GM12878 (cell line): ENCODE measurements at regions not wholly inside any gene's neighbourhood (a gene's known extent, or its start where the extent isn't known, plus 50 kb on each side); places are given as distances from the start of the nearest gene placed in this dataset.

Source experiments
- ATAC-seq: fragments of 200-7000 bp; cut with Tn5 transposase; 3 replicates; pipeline ENCODE4 v1.9.1; 2020; ENCODE audit warnings: mild to moderate bottlenecking, moderate library complexity
- BruUV-seq: library from RNA; stranded (reverse); fragments of 400-500 nt; replicated peaks from 2 replicates; lab custom pipeline; 2021; lab: Mats Ljungman, UMichigan
- CTCF ChIA-PET: fragments of 300-600 bp; sonication (Branson Sonifier 250); formaldehyde crosslinking; extraction: SDS; loops from one replicate; lab custom pipeline; 2021; ENCODE audit warnings: inconsistent platforms; lab: Yijun Ruan, JAX
- POLR2A ChIA-PET: fragments of 350-600 bp; formaldehyde crosslinking; extraction: SDS; loops from one replicate; lab custom pipeline; 2021; ENCODE audit warnings: inconsistent platforms; lab: Charles Lee
- RAD21 ChIA-PET: fragments of 300-600 bp; sonication (Branson Sonifier 250); formaldehyde crosslinking; loops from one replicate; lab custom pipeline; 2023; ENCODE audit warnings: antibody characterized with exemption; ENCODE audit not compliant: unreplicated experiment; lab: Charles Lee
- SMC1A ChIA-PET: fragments of 300-600 bp; sonication (Branson Sonifier 250); formaldehyde crosslinking; loops from one replicate; lab custom pipeline; 2023; ENCODE audit not compliant: unreplicated experiment, uncharacterized antibody; lab: Charles Lee
- DNase-seq: peaks from one replicate; pipeline ENCODE4 v3.0.0-alpha.2; 2011; ENCODE audit warnings: low read depth, low spot score
- FAIRE-seq: peaks from 3 replicates; lab custom pipeline; 2011; peaks lifted over from hg19 to GRCh38; lab: Jason Lieb, UNC
- H2AFZ ChIP-seq: 2 replicates; pipeline ENCODE4 v1.6.0; 2011; ENCODE audit warnings: low read depth, low read length, control low read depth; ENCODE audit not compliant: control insufficient read depth
- H3K27ac ChIP-seq: 2 replicates; pipeline ENCODE4 v1.5.1; 2011; ENCODE audit warnings: control low read depth; ENCODE audit not compliant: control insufficient read depth, insufficient read depth
- H3K27me3 ChIP-seq, 2 experiments: replicated peaks in 1 of 2; 2 replicates each; pipeline versions ENCODE4 v1.6.0 to v1.6.1; 2011; ENCODE audit warnings: low read length in 1 of 2; ENCODE audit not compliant: control insufficient read depth in 2 of 2, insufficient read depth in 2 of 2
- H3K36me3 ChIP-seq, 2 experiments: 2 replicates each; pipeline ENCODE4 v1.5.1; 2011; ENCODE audit warnings: low read length in 1 of 2; ENCODE audit not compliant: control insufficient read depth in 2 of 2, insufficient read depth in 2 of 2
- H3K4me1 ChIP-seq: 2 replicates; pipeline ENCODE4 v1.6.1; 2011; ENCODE audit warnings: mild to moderate bottlenecking, low read length, moderate library complexity, mixed read lengths; ENCODE audit not compliant: control insufficient read depth, insufficient read depth
- H3K4me2 ChIP-seq: 2 replicates; pipeline ENCODE4 v1.6.0; 2011; ENCODE audit warnings: control low read depth; ENCODE audit not compliant: control insufficient read depth, insufficient read depth
- H3K4me3 ChIP-seq: fragments of 200-600 bp; sonication (generic); 2 replicates; pipeline ENCODE4 v1.5.1; 2016
- H3K79me2 ChIP-seq: 2 replicates; pipeline ENCODE4 v1.6.0; 2011; ENCODE audit warnings: low read length; ENCODE audit not compliant: control insufficient read depth, insufficient read depth
- H3K9ac ChIP-seq: 2 replicates; pipeline ENCODE4 v1.8.0; 2011; ENCODE audit warnings: low read length, control low read depth, mixed read lengths; ENCODE audit not compliant: control insufficient read depth, insufficient read depth
- H3K9me3 ChIP-seq: replicated peaks from 3 replicates; pipeline ENCODE4 v1.5.1; 2011; ENCODE audit warnings: mild to moderate bottlenecking, low read length; ENCODE audit not compliant: control insufficient read depth, insufficient read depth
- H4K20me1 ChIP-seq: 2 replicates; pipeline ENCODE4 v1.6.0; 2011; ENCODE audit not compliant: control insufficient read depth, insufficient read depth
- CREM ChIP-seq: IDR thresholded peaks from 2 replicates; pipeline ENCODE4 v1.6.1; 2014; ENCODE audit warnings: antibody characterized with exemption, low read depth
- IKZF1 ChIP-seq: fragments of 450-650 bp; conservative IDR thresholded peaks from 2 replicates; pipeline ENCODE4 v1.6.1; 2017; ENCODE audit warnings: antibody characterized with exemption, mild to moderate bottlenecking
- IKZF2 ChIP-seq, 2 experiments: fragments of 450-650 bp; IDR thresholded peaks; 2 replicates each; pipeline ENCODE4 v1.6.1; 2017; ENCODE audit warnings: mild to moderate bottlenecking in 2 of 2, moderate library complexity in 2 of 2
- JUNB ChIP-seq: IDR thresholded peaks from 2 replicates; pipeline ENCODE4 v1.6.1; 2016; ENCODE audit warnings: antibody characterized with exemption, mild to moderate bottlenecking
- KAT2A ChIP-seq: conservative IDR thresholded peaks from 2 replicates; pipeline ENCODE4 v1.6.1; 2011; ENCODE audit warnings: low read depth, low read length; ENCODE audit not compliant: control insufficient read depth
- SIX5 ChIP-seq: IDR thresholded peaks from 2 replicates; pipeline ENCODE4 v1.6.1; 2011; ENCODE audit warnings: mild to moderate bottlenecking, low read depth, low read length, moderate library complexity; ENCODE audit not compliant: severe bottlenecking
- USF1 ChIP-seq: IDR thresholded peaks from 2 replicates; pipeline ENCODE4 v1.6.1; 2011; ENCODE audit warnings: borderline replicate concordance, low read depth, mild to moderate bottlenecking, moderate library complexity, mixed read lengths, low read length; ENCODE audit not compliant: insufficient read depth; ENCODE audit errors: extremely low read length
- ZNF207 ChIP-seq: fragments of 450-650 bp; IDR thresholded peaks from 2 replicates; pipeline ENCODE4 v1.6.1; 2014; ENCODE audit warnings: antibody characterized with exemption, mild to moderate bottlenecking, borderline replicate concordance
- WGBS: methylation state at CpG from one replicate; pipeline ENCODE4 v1.1.6; 2016; ENCODE audit warnings: low lambda C conversion rate; ENCODE audit not compliant: insufficient replicate concordance, insufficient coverage; ENCODE audit errors: missing lambda C conversion rate; 5-methylcytosine and 5-hydroxymethylcytosine counted together
- in situ Hi-C: fragments of 300-500 bp; cut with MboI; formaldehyde crosslinking; loops from 9 replicates; pipeline ENCODE4 v1.14.3; 2018; ENCODE audit warnings: mixed read lengths
- intact Hi-C: fragments of 100-400 bp; cut with micrococcal nuclease; formaldehyde crosslinking; loops from one replicate; pipeline ENCODE4 v1.14.2; 2022; ENCODE audit not compliant: unreplicated experiment
- TF ChIP-seq, protein P1 (sequence below): fragments of 150-350 bp; IDR thresholded peaks from 2 replicates; pipeline ENCODE4 v1.6.1; 2014; ENCODE audit warnings: mild to moderate bottlenecking, low read depth, low read length
- TF ChIP-seq, protein P2 (sequence below): fragments of 450-650 bp; IDR thresholded peaks from 2 replicates; pipeline ENCODE4 v1.6.1; 2016; ENCODE audit warnings: mild to moderate bottlenecking
- TF ChIP-seq, protein P3 (sequence below): fragments of 450-650 bp; IDR thresholded peaks from 2 replicates; pipeline ENCODE4 v1.6.1; 2014; ENCODE audit warnings: mild to moderate bottlenecking

- POLR2A ChIA-PET: no interaction called here
Observed at GRCh38 chr7:25756601-25757000, 395.4 kb upstream of the NFE2L3 start.

GRCh38 chr7:25758559-25758958 is 393.4 kb upstream of the NFE2L3 start:
- DNase-seq (no peak), ATAC-seq (no peak), FAIRE-seq (no peak)
- POLR2A ChIA-PET: no interaction called here
- no peak overlapping the region for H3K9ac ChIP-seq
- intact Hi-C loops: no loop called here
- peaks cover 0 to 3% of the 10 kb centered on the region in 2 experiments; a peak in 1 of 4 replicates for H3K27me3 ChIP-seq
- H3K4me3 ChIP-seq: no peak overlapping the region
- BruUV-seq: no TSS peak
- H4K20me1 ChIP-seq: no peaks in the 10 kb centered on the region
- CTCF ChIA-PET: no interaction called here
- TF ChIP-seq JUNB (no peak), CREM (no peak), ZNF207 (no peak)
- TF ChIP-seq, protein P1, sequence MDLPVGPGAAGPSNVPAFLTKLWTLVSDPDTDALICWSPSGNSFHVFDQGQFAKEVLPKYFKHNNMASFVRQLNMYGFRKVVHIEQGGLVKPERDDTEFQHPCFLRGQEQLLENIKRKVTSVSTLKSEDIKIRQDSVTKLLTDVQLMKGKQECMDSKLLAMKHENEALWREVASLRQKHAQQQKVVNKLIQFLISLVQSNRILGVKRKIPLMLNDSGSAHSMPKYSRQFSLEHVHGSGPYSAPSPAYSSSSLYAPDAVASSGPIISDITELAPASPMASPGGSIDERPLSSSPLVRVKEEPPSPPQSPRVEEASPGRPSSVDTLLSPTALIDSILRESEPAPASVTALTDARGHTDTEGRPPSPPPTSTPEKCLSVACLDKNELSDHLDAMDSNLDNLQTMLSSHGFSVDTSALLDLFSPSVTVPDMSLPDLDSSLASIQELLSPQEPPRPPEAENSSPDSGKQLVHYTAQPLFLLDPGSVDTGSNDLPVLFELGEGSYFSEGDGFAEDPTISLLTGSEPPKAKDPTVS: no peak
- TF ChIP-seq, protein P2, sequence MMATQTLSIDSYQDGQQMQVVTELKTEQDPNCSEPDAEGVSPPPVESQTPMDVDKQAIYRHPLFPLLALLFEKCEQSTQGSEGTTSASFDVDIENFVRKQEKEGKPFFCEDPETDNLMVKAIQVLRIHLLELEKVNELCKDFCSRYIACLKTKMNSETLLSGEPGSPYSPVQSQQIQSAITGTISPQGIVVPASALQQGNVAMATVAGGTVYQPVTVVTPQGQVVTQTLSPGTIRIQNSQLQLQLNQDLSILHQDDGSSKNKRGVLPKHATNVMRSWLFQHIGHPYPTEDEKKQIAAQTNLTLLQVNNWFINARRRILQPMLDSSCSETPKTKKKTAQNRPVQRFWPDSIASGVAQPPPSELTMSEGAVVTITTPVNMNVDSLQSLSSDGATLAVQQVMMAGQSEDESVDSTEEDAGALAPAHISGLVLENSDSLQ: no peak
- H3K4me1 ChIP-seq: no peaks in the 10 kb centered on the region
- SMC1A ChIA-PET: no interaction called here
- no peaks in the 10 kb centered on the region for H3K36me3 ChIP-seq
- H3K9me3 ChIP-seq: no peaks in the 10 kb centered on the region
- no peak overlapping the region for H2AFZ ChIP-seq
- H3K79me2 ChIP-seq: no peaks in the 10 kb centered on the region
- RAD21 ChIA-PET: no interaction called here
- H3K4me2 ChIP-seq: no peak overlapping the region
- no peak overlapping the region for H3K27ac ChIP-seq
- in situ Hi-C loops: no loop called here
- WGBS: 15% methylated on average over 4 of the region's 4 CpGs

More at GRCh38 chr7:25756601-25757000, 395.4 kb upstream of the NFE2L3 start:
- ATAC-seq: no peak
- H3K36me3 ChIP-seq: no peaks in the 10 kb centered on the region
- no peak for FAIRE-seq
- no peaks in the 10 kb centered on the region for H4K20me1 ChIP-seq
- H3K27me3 ChIP-seq: peaks cover 2 to 5% of the 10 kb centered on the region in 2 experiments; a peak in 3 of 4 replicates
- SMC1A ChIA-PET: interaction anchor here (0.7 kb wide), 1 partner anchor 942 kb away, joined by 3 read pairs; no protein-coding TSS in a partner anchor
- TF ChIP-seq SIX5 (no peak), IKZF1 (no peak), IKZF2 (IDR thresholded peaks at IDR 0.05) (no peak), USF1 (no peak), KAT2A (no peak)
- TF ChIP-seq, protein P3, sequence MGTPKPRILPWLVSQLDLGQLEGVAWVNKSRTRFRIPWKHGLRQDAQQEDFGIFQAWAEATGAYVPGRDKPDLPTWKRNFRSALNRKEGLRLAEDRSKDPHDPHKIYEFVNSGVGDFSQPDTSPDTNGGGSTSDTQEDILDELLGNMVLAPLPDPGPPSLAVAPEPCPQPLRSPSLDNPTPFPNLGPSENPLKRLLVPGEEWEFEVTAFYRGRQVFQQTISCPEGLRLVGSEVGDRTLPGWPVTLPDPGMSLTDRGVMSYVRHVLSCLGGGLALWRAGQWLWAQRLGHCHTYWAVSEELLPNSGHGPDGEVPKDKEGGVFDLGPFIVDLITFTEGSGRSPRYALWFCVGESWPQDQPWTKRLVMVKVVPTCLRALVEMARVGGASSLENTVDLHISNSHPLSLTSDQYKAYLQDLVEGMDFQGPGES: no peak
- no peak for DNase-seq
- BruUV-seq: no TSS peak
- no peak overlapping the region for H3K4me2 ChIP-seq
- H2AFZ ChIP-seq: no peak overlapping the region
- H3K4me1 ChIP-seq: no peaks in the 10 kb centered on the region
- H3K27ac ChIP-seq: no peak overlapping the region
- in situ Hi-C loops: no loop called here
- H3K9me3 ChIP-seq: no peaks in the 10 kb centered on the region
- no peak overlapping the region for H3K9ac ChIP-seq
- CTCF ChIA-PET: no interaction called here
- H3K4me3 ChIP-seq: no peak overlapping the region
- RAD21 ChIA-PET: no interaction called here
- H3K79me2 ChIP-seq: no peaks in the 10 kb centered on the region
- intact Hi-C loops: no loop called here
